ENCODE measurements at regions not wholly inside any gene's neighbourhood (a gene's known extent, or its start where the extent isn't known, plus 50 kb on each side); places are given as distances from the start of the nearest gene placed in this dataset.

- WGBS, 2 experiments (ENCODE audit: extremely low coverage in 1 of 2, insufficient coverage in 1 of 2, insufficient read length in 1 of 2, insufficient replicate concordance in 2 of 2, low coverage in 1 of 2, low lambda C conversion rate in 2 of 2, missing lambda C conversion rate in 1 of 2), result 50% methylated on average over 2 of the region's 3 CpGs; no CpG with 5 or more reads in 1 of the 2 experiments
These were observed 109.6 kb downstream of the FAM174A start for GRCh38 chr5:100644776-100645175.

More at GRCh38 chr5:100644776-100645175, 109.6 kb downstream of the FAM174A start:
- H3K9ac ChIP-seq (replicated peaks in 1 of 4; ENCODE audit: extremely low read depth in 1 of 4, low read depth in 3 of 4, low read length in 3 of 4), result no peak overlapping the region
- H3K36me3 ChIP-seq (ENCODE audit: control insufficient read depth in 2 of 4, insufficient read depth in 4 of 4, low read length in 3 of 4), result no peaks in the 10 kb centered on the region
- H4K91ac ChIP-seq (replicated peaks; ENCODE audit: insufficient read length, low read length), result no peak overlapping the region
- no peaks in the 10 kb centered on the region for H3K9me3 ChIP-seq (ENCODE audit: insufficient read depth in 2 of 2, low read depth in 1 of 2, low read length in 1 of 2)
- H4K8ac ChIP-seq (ENCODE audit: extremely low read depth, insufficient read depth, low read length), result no peak overlapping the region
- H3K18ac ChIP-seq (ENCODE audit: extremely low read depth, low read length), result no peak overlapping the region
- no peak overlapping the region for H3K23ac ChIP-seq (ENCODE audit: insufficient read length)
- H2BK20ac ChIP-seq (ENCODE audit: low read length), result no peak overlapping the region
- H3K4me3 ChIP-seq (ENCODE audit: extremely low read depth in 1 of 4, insufficient read depth in 2 of 4, low read depth in 3 of 4, low read length in 4 of 4), result no peak overlapping the region
- no peak overlapping the region for H2AK5ac ChIP-seq (ENCODE audit: low read depth, low read length)
- peaks cover 0 to 5% (median 3%) of the 10 kb centered on the region in 4 experiments; a peak in 3 of 7 replicates for H3K4me1 ChIP-seq (replicated peaks in 1 of 4; ENCODE audit: control insufficient read depth in 3 of 4, insufficient read depth in 4 of 4, low read length in 3 of 4)
- DNase-seq (ENCODE audit: low read depth in 1 of 2, low spot score in 2 of 2), result no peak
- H2BK12ac ChIP-seq (ENCODE audit: low read depth, low read length), result no peak overlapping the region
- H3K4ac ChIP-seq (replicated peaks; ENCODE audit: insufficient read length, low read depth, low read length), result no peak overlapping the region
- H2BK15ac ChIP-seq (ENCODE audit: low read length), result no peak overlapping the region
- no peak overlapping the region for H4K5ac ChIP-seq (ENCODE audit: insufficient read length, low read depth, low read length)
- H3K23me2 ChIP-seq (ENCODE audit: low read depth, low read length), result no peaks in the 10 kb centered on the region
- TF ChIP-seq POLR2A (IDR thresholded peaks at IDR 0.05; ENCODE audit: control extremely low read depth in 1 of 2, low read depth in 2 of 2, low read length in 2 of 2) (no peak), EZH2 (IDR thresholded peaks at IDR 0.05; ENCODE audit: low read depth, low read length, severe bottlenecking) (no peak), HDAC6 (IDR thresholded peaks at IDR 0.05; ENCODE audit: low read depth, low read length) (no peak), TEAD4 (IDR thresholded peaks at IDR 0.05; ENCODE audit: low read depth, low read length) (no peak), E2F6 (IDR thresholded peaks at IDR 0.05) (no peak), ATF2 (IDR thresholded peaks at IDR 0.05; ENCODE audit: low read length) (no peak), POLR2AphosphoS5 (IDR thresholded peaks at IDR 0.05; ENCODE audit: low read depth, low read length) (no peak), JUND (IDR thresholded peaks at IDR 0.05; ENCODE audit: low read length) (no peak), SUZ12 (IDR thresholded peaks at IDR 0.05; ENCODE audit: low read length) (no peak)
- no peak for FAIRE-seq
- H4K20me1 ChIP-seq (replicated peaks in 1 of 2; ENCODE audit: control insufficient read depth in 1 of 2, insufficient read depth in 2 of 2, low read length in 2 of 2), result no peaks in the 10 kb centered on the region
- no peaks in the 10 kb centered on the region for H3K79me2 ChIP-seq (ENCODE audit: control insufficient read depth in 1 of 2, insufficient read depth in 2 of 2, low read length in 2 of 2)
- ChIA-PET CTCF (ENCODE audit: partially characterized antibody) (interaction anchor here (1.3 kb wide), 1 partner anchor 53 kb away, joined by 4 read pairs; no protein-coding TSS in a partner anchor), POLR2A (ENCODE audit: partially characterized antibody) (no interaction called here)
- no peak overlapping the region for H3K14ac ChIP-seq (ENCODE audit: insufficient read length)
- H2BK120ac ChIP-seq (replicated peaks; ENCODE audit: low read depth, low read length), result no peak overlapping the region
- no peak overlapping the region for H2BK5ac ChIP-seq (ENCODE audit: low read depth, low read length)
- no peak overlapping the region for H3K4me2 ChIP-seq (ENCODE audit: insufficient read depth in 1 of 2, low read depth in 2 of 2, low read length in 2 of 2)
- no peaks in the 10 kb centered on the region for H3K27me3 ChIP-seq (replicated peaks in 1 of 4; ENCODE audit: control insufficient read depth in 3 of 4, extremely low read depth in 1 of 4, insufficient read depth in 3 of 4, low read length in 3 of 4)
- no peak overlapping the region for H2AFZ ChIP-seq (ENCODE audit: low read length)
- H3K27ac ChIP-seq (ENCODE audit: low read depth, low read length), result no peak overlapping the region
- no peak overlapping the region for H3K56ac ChIP-seq (replicated peaks; ENCODE audit: insufficient read length, low read depth, low read length)
- H3K79me1 ChIP-seq (ENCODE audit: low read depth, low read length), result no peaks in the 10 kb centered on the region

All from H1 (cell line).